HepG2 (cell line): ENCODE measurements at regions not wholly inside any gene's neighbourhood (a gene's known extent, or its start where the extent isn't known, plus 50 kb on each side); places are given as distances from the start of the nearest gene placed in this dataset.

Experiments
- ATRX ChIP-seq: sonication (generic); formaldehyde crosslinking; IDR thresholded peaks from 2 replicates; pipeline ENCODE4 v1.4.0; 2020; ENCODE audit warnings: missing genetic modification reagents, borderline replicate concordance
- DMAP1 ChIP-seq: IDR thresholded peaks from 2 replicates; pipeline ENCODE4 v1.6.1; 2016
- DNMT3B ChIP-seq: conservative IDR thresholded peaks from 2 replicates; pipeline ENCODE4 v1.6.1; 2016; ENCODE audit warnings: missing biosample characterization, control low read depth
- ELF1 ChIP-seq: sonication (generic); formaldehyde crosslinking; IDR thresholded peaks from 2 replicates; pipeline ENCODE4 v1.4.0; 2020; ENCODE audit warnings: missing genetic modification reagents
- GABPA ChIP-seq, 2 experiments: IDR thresholded peaks; 2 replicates each; pipeline ENCODE4 v1.6.1; 2011 to 2016; ENCODE audit warnings: low read depth in 2 of 2, low read length in 1 of 2, missing biosample characterization in 1 of 2, missing genetic modification characterization in 1 of 2
- GATAD2A ChIP-seq: IDR thresholded peaks from 2 replicates; pipeline ENCODE4 v1.6.1; 2016
- GPN1 ChIP-seq: sonication (generic); formaldehyde crosslinking; IDR thresholded peaks from 2 replicates; pipeline ENCODE4 v1.5.1; 2020; ENCODE audit warnings: missing genetic modification reagents, borderline replicate concordance
- MATR3 ChIP-seq: sonication (generic); formaldehyde crosslinking; IDR thresholded peaks from 2 replicates; pipeline ENCODE4 v1.4.0; 2020; ENCODE audit warnings: missing genetic modification reagents
- MTA3 ChIP-seq: sonication (generic); formaldehyde crosslinking; IDR thresholded peaks from 2 replicates; pipeline ENCODE4 v1.4.0; 2020; ENCODE audit warnings: missing genetic modification reagents
- NFYC ChIP-seq: IDR thresholded peaks from 2 replicates; pipeline ENCODE4 v1.6.1; 2016; ENCODE audit warnings: missing genetic modification reagents, missing compliant biosample characterization
- NONO ChIP-seq, 2 experiments: fragments of 450-650 bp in 1 of 2; sonication (generic) in 1 of 2; formaldehyde crosslinking in 1 of 2; IDR thresholded peaks in 1 of 2; conservative IDR thresholded peaks in 1 of 2; 2 replicates each; pipeline versions ENCODE4 v1.6.1 to v1.8.0; 2017 to 2022; ENCODE audit warnings: mild to moderate bottlenecking in 1 of 2, missing genetic modification reagents in 1 of 2, moderate library complexity in 1 of 2
- POLR2G ChIP-seq: fragments of 200-400 bp; formaldehyde crosslinking; IDR thresholded peaks from 2 replicates; pipeline ENCODE4 v1.6.1; 2018; ENCODE audit warnings: mild to moderate bottlenecking, low read depth, low read length, moderate library complexity
- RARG ChIP-seq: sonication (generic); formaldehyde crosslinking; IDR thresholded peaks from 2 replicates; pipeline ENCODE4 v1.4.0; 2020; ENCODE audit warnings: low read depth, mild to moderate bottlenecking, missing genetic modification reagents
- ZEB1 ChIP-seq: IDR thresholded peaks from 2 replicates; pipeline ENCODE4 v1.6.1; 2012; ENCODE audit warnings: mild to moderate bottlenecking, low read depth, inconsistent platforms; ENCODE audit not compliant: insufficient replicate concordance
- ZMAT3 ChIP-seq: sonication (generic); formaldehyde crosslinking; conservative IDR thresholded peaks from 2 replicates; pipeline ENCODE4 v1.7.0; 2021; ENCODE audit warnings: missing genetic modification reagents
- ZMYM2 ChIP-seq: sonication (generic); formaldehyde crosslinking; IDR thresholded peaks from 2 replicates; pipeline ENCODE4 v1.8.0; 2022; ENCODE audit warnings: mild to moderate bottlenecking, missing genetic modification reagents
- ZMYM4 ChIP-seq: sonication (generic); formaldehyde crosslinking; IDR thresholded peaks from 2 replicates; pipeline ENCODE4 v1.8.1; 2023; ENCODE audit warnings: mild to moderate bottlenecking, missing genetic modification reagents
- ZNF224 ChIP-seq: sonication (generic); formaldehyde crosslinking; IDR thresholded peaks from 2 replicates; pipeline ENCODE4 v1.5.0; 2020; ENCODE audit warnings: mild to moderate bottlenecking, missing genetic modification reagents
- ZNF274 ChIP-seq: sonication (generic); formaldehyde crosslinking; IDR thresholded peaks from 2 replicates; pipeline ENCODE4 v1.5.1; 2020; ENCODE audit warnings: mild to moderate bottlenecking, missing genetic modification reagents
- ZNF790 ChIP-seq: sonication (generic); formaldehyde crosslinking; IDR thresholded peaks from 2 replicates; pipeline ENCODE4 v1.8.0; 2022; ENCODE audit warnings: missing genetic modification reagents, mild to moderate bottlenecking, borderline replicate concordance
- TF ChIP-seq, protein P1 (sequence below): IDR thresholded peaks from 2 replicates; pipeline ENCODE4 v1.6.1; 2016; ENCODE audit warnings: missing genetic modification reagents, missing compliant biosample characterization
- TF ChIP-seq, protein P2 (sequence below): sonication (generic); formaldehyde crosslinking; IDR thresholded peaks from 2 replicates; pipeline ENCODE4 v1.4.0; 2020; ENCODE audit warnings: mild to moderate bottlenecking, missing genetic modification reagents
- TF ChIP-seq, protein P3 (sequence below): sonication (generic); formaldehyde crosslinking; IDR thresholded peaks from 2 replicates; pipeline ENCODE4 v1.4.0; 2020; ENCODE audit warnings: mild to moderate bottlenecking, missing genetic modification reagents
- TF ChIP-seq, protein P4 (sequence below): IDR thresholded peaks from 2 replicates; pipeline ENCODE4 v1.6.1; 2016
- TF ChIP-seq, protein P5 (sequence below): sonication (generic); formaldehyde crosslinking; IDR thresholded peaks from 2 replicates; pipeline ENCODE4 v1.4.0; 2020; ENCODE audit warnings: missing genetic modification reagents
- TF ChIP-seq, protein P6 (sequence below): sonication (generic); formaldehyde crosslinking; IDR thresholded peaks from 2 replicates; pipeline ENCODE4 v1.4.0; 2020; ENCODE audit warnings: mild to moderate bottlenecking, missing genetic modification reagents

DNA sequence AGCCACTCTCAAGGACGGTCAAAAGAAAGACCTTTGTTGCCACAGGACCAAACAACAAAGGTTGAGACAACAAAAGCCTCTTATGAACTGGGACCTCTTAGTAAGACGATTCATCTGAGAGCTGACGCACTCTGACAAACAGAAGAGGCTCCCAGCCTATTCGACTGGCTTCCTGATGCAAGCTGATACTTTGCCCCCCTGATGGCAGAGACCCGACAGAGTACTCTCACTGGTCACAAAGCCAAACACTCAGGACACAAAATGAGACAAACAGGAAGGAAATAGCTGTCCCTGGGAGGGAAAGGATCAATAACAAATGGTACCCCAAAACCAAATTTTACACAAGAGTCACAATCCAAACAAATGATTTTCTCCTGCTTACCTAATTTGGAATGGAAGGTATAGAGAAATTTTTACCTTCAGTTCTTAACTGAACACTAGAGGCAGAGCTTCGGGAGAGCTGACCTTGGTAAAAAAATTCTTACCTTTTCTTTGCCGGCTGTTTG lies 75.2 kb upstream of the PLAC8 start (continued):
- TF ChIP-seq, protein P1, sequence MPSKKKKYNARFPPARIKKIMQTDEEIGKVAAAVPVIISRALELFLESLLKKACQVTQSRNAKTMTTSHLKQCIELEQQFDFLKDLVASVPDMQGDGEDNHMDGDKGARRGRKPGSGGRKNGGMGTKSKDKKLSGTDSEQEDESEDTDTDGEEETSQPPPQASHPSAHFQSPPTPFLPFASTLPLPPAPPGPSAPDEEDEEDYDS (CRISPR knock-in tag), result peak; percentile 25; the same call in 1 of the 2 replicates
- TF ChIP-seq, protein P2, sequence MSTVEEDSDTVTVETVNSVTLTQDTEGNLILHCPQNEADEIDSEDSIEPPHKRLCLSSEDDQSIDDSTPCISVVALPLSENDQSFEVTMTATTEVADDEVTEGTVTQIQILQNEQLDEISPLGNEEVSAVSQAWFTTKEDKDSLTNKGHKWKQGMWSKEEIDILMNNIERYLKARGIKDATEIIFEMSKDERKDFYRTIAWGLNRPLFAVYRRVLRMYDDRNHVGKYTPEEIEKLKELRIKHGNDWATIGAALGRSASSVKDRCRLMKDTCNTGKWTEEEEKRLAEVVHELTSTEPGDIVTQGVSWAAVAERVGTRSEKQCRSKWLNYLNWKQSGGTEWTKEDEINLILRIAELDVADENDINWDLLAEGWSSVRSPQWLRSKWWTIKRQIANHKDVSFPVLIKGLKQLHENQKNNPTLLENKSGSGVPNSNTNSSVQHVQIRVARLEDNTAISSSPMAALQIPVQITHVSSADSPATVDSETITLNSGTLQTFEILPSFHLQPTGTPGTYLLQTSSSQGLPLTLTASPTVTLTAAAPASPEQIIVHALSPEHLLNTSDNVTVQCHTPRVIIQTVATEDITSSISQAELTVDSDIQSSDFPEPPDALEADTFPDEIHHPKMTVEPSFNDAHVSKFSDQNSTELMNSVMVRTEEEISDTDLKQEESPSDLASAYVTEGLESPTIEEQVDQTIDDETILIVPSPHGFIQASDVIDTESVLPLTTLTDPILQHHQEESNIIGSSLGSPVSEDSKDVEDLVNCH (CRISPR knock-in tag), result no peak
- no peak for TF ChIP-seq ZMYM2
- TF ChIP-seq, protein P3, sequence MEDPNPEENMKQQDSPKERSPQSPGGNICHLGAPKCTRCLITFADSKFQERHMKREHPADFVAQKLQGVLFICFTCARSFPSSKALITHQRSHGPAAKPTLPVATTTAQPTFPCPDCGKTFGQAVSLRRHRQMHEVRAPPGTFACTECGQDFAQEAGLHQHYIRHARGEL (CRISPR knock-in tag), result no peak
- TF ChIP-seq ZNF790 (CRISPR knock-in tag), result no peak
- no peak for TF ChIP-seq MATR3 (CRISPR knock-in tag)
- TF ChIP-seq ZMAT3 (CRISPR knock-in tag), result no peak
- no peak for TF ChIP-seq MTA3
- TF ChIP-seq, protein P4, sequence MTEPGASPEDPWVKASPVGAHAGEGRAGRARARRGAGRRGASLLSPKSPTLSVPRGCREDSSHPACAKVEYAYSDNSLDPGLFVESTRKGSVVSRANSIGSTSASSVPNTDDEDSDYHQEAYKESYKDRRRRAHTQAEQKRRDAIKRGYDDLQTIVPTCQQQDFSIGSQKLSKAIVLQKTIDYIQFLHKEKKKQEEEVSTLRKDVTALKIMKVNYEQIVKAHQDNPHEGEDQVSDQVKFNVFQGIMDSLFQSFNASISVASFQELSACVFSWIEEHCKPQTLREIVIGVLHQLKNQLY (CRISPR knock-in tag), result no peak
- TF ChIP-seq NONO (IDR thresholded peaks at IDR 0.05), result no peak
- no peak for TF ChIP-seq NONO (CRISPR knock-in tag; conservative IDR thresholded peaks at IDR 0.05)
- TF ChIP-seq ZNF224 (CRISPR knock-in tag), result no peak
- TF ChIP-seq ELF1 (CRISPR knock-in tag), result peak; percentile 61; the same call in 1 of the 2 replicates
- TF ChIP-seq GABPA (IDR thresholded peaks at IDR 0.05; ENCODE audit: low read depth, low read length), result no peak
- TF ChIP-seq GABPA (CRISPR knock-in tag; IDR thresholded peaks at IDR 0.05; ENCODE audit: low read depth), result peak; percentile 46; the same call in 1 of the 2 replicates
- peak; percentile 61 for TF ChIP-seq POLR2G
- peak; percentile 52 for TF ChIP-seq ZMYM4 (CRISPR knock-in tag)
- TF ChIP-seq DMAP1 (CRISPR knock-in tag), result no peak
- TF ChIP-seq ZNF274 (CRISPR knock-in tag), result no peak
- TF ChIP-seq, protein P5, sequence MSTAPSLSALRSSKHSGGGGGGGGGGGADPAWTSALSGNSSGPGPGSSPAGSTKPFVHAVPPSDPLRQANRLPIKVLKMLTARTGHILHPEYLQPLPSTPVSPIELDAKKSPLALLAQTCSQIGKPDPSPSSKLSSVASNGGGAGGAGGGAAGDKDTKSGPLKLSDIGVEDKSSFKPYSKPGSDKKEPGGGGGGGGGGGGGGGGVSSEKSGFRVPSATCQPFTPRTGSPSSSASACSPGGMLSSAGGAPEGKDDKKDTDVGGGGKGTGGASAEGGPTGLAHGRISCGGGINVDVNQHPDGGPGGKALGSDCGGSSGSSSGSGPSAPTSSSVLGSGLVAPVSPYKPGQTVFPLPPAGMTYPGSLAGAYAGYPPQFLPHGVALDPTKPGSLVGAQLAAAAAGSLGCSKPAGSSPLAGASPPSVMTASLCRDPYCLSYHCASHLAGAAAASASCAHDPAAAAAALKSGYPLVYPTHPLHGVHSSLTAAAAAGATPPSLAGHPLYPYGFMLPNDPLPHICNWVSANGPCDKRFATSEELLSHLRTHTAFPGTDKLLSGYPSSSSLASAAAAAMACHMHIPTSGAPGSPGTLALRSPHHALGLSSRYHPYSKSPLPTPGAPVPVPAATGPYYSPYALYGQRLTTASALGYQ, result no peak; the same call in 1 of the 2 replicates
- no peak for TF ChIP-seq ATRX (CRISPR knock-in tag)
- TF ChIP-seq DNMT3B, result no peak
- TF ChIP-seq RARG (CRISPR knock-in tag), result no peak
- TF ChIP-seq, protein P6, sequence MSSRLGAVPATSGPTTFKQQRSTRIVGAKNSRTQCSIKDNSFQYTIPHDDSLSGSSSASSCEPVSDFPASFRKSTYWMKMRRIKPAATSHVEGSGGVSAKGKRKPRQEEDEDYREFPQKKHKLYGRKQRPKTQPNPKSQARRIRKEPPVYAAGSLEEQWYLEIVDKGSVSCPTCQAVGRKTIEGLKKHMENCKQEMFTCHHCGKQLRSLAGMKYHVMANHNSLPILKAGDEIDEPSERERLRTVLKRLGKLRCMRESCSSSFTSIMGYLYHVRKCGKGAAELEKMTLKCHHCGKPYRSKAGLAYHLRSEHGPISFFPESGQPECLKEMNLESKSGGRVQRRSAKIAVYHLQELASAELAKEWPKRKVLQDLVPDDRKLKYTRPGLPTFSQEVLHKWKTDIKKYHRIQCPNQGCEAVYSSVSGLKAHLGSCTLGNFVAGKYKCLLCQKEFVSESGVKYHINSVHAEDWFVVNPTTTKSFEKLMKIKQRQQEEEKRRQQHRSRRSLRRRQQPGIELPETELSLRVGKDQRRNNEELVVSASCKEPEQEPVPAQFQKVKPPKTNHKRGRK (CRISPR knock-in tag), result no peak
- TF ChIP-seq GATAD2A, result peak; percentile 84
- TF ChIP-seq GPN1 (CRISPR knock-in tag), result no peak
- no peak for TF ChIP-seq NFYC (CRISPR knock-in tag)
- TF ChIP-seq ZEB1, result no peak
